OCI-LY1 (cell line): ENCODE measurements at regions not wholly inside any gene's neighbourhood (a gene's known extent, or its start where the extent isn't known, plus 50 kb on each side); places are given as distances from the start of the nearest gene placed in this dataset.

Source experiments
- CTCF ChIP-seq: fragments of 200-600 bp; sonication (generic), shearing (Covaris generic); IDR thresholded peaks from 2 replicates; pipeline ENCODE4 v1.5.1; 2017; ENCODE audit warnings: mild to moderate bottlenecking, antibody characterized with exemption, low read length, moderate library complexity, mixed read lengths
- EZH2 ChIP-seq: fragments of 200-600 bp; sonication (generic), shearing (Covaris generic); IDR thresholded peaks from 2 replicates; pipeline ENCODE4 v1.8.0; 2017; ENCODE audit warnings: borderline replicate concordance, mixed run types, mild to moderate bottlenecking, antibody characterized with exemption, low read length, moderate library complexity, mixed read lengths

- TF ChIP-seq EZH2 (no peak), CTCF (no peak)
Observed at GRCh38 chr11:27926981-27927481, 180.9 kb downstream of the KIF18A start.
